Uterus (tissue), 2 donors: ENCODE measurements at regions not wholly inside any gene's neighbourhood (a gene's known extent, or its start where the extent isn't known, plus 50 kb on each side); places are given as distances from the start of the nearest gene placed in this dataset.

ENCODE experiments used
- POLR2A ChIP-seq, 2 donors: fragments of 450-650 bp; IDR thresholded peaks; one replicate each; pipeline ENCODE4 v1.6.1; 2016; ENCODE audit warnings: antibody characterized with exemption in 2 of 2, mild to moderate bottlenecking in 1 of 2, moderate library complexity in 1 of 2
- TF ChIP-seq, protein P1 (sequence below), 4 experiments: fragments of 200-600 bp in 2 of 4; fragments of 450-650 bp in 2 of 4; sonication (generic) in 2 of 4; IDR thresholded peaks; one replicate each; pipeline ENCODE4 v1.5.1; 2016 to 2019; ENCODE audit warnings: antibody characterized with exemption in 4 of 4, mild to moderate bottlenecking in 2 of 4, moderate library complexity in 1 of 4

DNA sequence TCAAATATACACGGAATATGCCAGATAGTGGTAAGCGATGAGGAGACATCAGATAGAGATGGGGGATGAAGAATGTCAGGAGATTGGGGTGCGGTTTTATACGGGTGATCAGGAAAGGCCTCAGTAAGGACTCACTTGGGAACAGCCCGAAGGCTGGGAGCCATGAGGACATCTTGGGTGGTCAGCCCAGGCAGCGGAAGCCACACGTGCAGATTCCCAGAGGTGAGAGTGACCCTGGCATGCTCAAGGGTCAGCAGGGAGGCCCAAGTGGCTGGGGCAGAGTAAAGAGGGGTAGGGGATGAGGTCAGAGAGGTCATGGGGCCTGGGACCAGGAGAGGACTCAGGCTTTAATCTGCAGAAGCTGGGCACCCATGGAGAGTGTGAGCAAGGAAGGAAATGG lies 106.6 kb downstream of the MATN1 start:
- TF ChIP-seq, protein P1, sequence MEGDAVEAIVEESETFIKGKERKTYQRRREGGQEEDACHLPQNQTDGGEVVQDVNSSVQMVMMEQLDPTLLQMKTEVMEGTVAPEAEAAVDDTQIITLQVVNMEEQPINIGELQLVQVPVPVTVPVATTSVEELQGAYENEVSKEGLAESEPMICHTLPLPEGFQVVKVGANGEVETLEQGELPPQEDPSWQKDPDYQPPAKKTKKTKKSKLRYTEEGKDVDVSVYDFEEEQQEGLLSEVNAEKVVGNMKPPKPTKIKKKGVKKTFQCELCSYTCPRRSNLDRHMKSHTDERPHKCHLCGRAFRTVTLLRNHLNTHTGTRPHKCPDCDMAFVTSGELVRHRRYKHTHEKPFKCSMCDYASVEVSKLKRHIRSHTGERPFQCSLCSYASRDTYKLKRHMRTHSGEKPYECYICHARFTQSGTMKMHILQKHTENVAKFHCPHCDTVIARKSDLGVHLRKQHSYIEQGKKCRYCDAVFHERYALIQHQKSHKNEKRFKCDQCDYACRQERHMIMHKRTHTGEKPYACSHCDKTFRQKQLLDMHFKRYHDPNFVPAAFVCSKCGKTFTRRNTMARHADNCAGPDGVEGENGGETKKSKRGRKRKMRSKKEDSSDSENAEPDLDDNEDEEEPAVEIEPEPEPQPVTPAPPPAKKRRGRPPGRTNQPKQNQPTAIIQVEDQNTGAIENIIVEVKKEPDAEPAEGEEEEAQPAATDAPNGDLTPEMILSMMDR (IDR thresholded peaks at IDR 0.05) = no peak
- TF ChIP-seq POLR2A (IDR thresholded peaks at IDR 0.05) = no peak
